GM18499 (cell line): ENCODE measurements at regions not wholly inside any gene's neighbourhood (a gene's known extent, or its start where the extent isn't known, plus 50 kb on each side); places are given as distances from the start of the nearest gene placed in this dataset.

ENCODE experiments used
- ATAC-seq: cut with Tn5 transposase; IDR thresholded peaks from one replicate; pipeline ENCODE4 v1.9.1; 2021; ENCODE audit warnings: moderate number of reproducible peaks; ENCODE audit not compliant: insufficient read depth, unreplicated experiment

- no peak for ATAC-seq
These were observed 279.9 kb downstream of the NSG2 start for GRCh38 chr5:174325431-174325830.

- ATAC-seq, result no peak
These were observed 280.5 kb downstream of the NSG2 start for GRCh38 chr5:174325961-174326360.

- ATAC-seq, result no peak
These were observed 280.9 kb downstream of the NSG2 start for GRCh38 chr5:174326372-174326771.

GRCh38 chr5:174327317-174327864, 281.9 kb downstream of the NSG2 start:
- no peak for ATAC-seq

GRCh38 chr5:174327896-174328295, 282.4 kb downstream of the NSG2 start:
- no peak for ATAC-seq

GRCh38 chr5:174328631-174329299, 283.3 kb downstream of the NSG2 start:
- ATAC-seq, result no peak

GRCh38 chr5:174329738-174330137, 284.2 kb downstream of the NSG2 start:
- no peak for ATAC-seq

GRCh38 chr5:174335682-174336364, 290.3 kb downstream of the NSG2 start:
- ATAC-seq, result no peak

GRCh38 chr5:174336479-174336878, 291.0 kb downstream of the NSG2 start:
- ATAC-seq, result no peak

GRCh38 chr5:174337276-174338184, 292.0 kb downstream of the NSG2 start:
- no peak for ATAC-seq

- ATAC-seq, result no peak
These were observed 292.9 kb downstream of the NSG2 start for GRCh38 chr5:174338185-174339010.

- no peak for ATAC-seq
These were observed 293.6 kb downstream of the NSG2 start for GRCh38 chr5:174339130-174339529.

GRCh38 chr5:174340226-174340625, 294.7 kb downstream of the NSG2 start:
- no peak for ATAC-seq

- ATAC-seq, result no peak
These were observed 297.2 kb downstream of the NSG2 start for GRCh38 chr5:174342696-174343095.

GRCh38 chr5:174343826-174344225, 298.3 kb downstream of the NSG2 start:
- no peak for ATAC-seq

- ATAC-seq, result no peak
These were observed 298.8 kb downstream of the NSG2 start for GRCh38 chr5:174344335-174344734.

GRCh38 chr5:174347183-174347582, 301.7 kb downstream of the NSG2 start:
- ATAC-seq, result no peak

GRCh38 chr5:174348311-174348981, 302.9 kb downstream of the NSG2 start:
- ATAC-seq, result no peak

- no peak for ATAC-seq
These were observed 307.2 kb downstream of the NSG2 start for GRCh38 chr5:174352681-174353080.
